MCF 10A (cell line): ENCODE measurements at regions not wholly inside any gene's neighbourhood (a gene's known extent, or its start where the extent isn't known, plus 50 kb on each side); places are given as distances from the start of the nearest gene placed in this dataset.

Experiments used
- BruUV-seq: library from RNA; stranded (reverse); fragments of 400-500 nt; replicated peaks from 2 replicates; lab custom pipeline; 2021; lab: Mats Ljungman, UMichigan
- CTCF ChIA-PET: fragments of 300-600 bp; sonication (Branson Sonifier 250); formaldehyde crosslinking; extraction: SDS; loops from one replicate; lab custom pipeline; 2021; ENCODE audit warnings: antibody characterized with exemption, inconsistent platforms; lab: Yijun Ruan, JAX
- POLR2A ChIA-PET: fragments of 300-600, 350-650 bp; sonication (Branson Sonifier 250); formaldehyde crosslinking; extraction: SDS; loops from one replicate; lab custom pipeline; 2020; ENCODE audit warnings: antibody characterized with exemption, inconsistent platforms; lab: Yijun Ruan, JAX
- DNase-seq: peaks from one replicate; pipeline ENCODE4 v3.0.0-alpha.2; 2018; ENCODE audit not compliant: unreplicated experiment
- H3K27ac Mint-ChIP-seq: one replicate; pipeline ENCODE4 v1.8.0; 2022; ENCODE audit warnings: mild to moderate bottlenecking, low read depth, mixed read lengths; ENCODE audit not compliant: unreplicated experiment
- H3K27me3 Mint-ChIP-seq: one replicate; pipeline ENCODE4 v1.8.0; 2022; ENCODE audit warnings: mixed read lengths; ENCODE audit not compliant: insufficient read depth, unreplicated experiment
- H3K36me3 Mint-ChIP-seq: one replicate; pipeline ENCODE4 v1.8.0; 2022; ENCODE audit warnings: mild to moderate bottlenecking, moderate library complexity, mixed read lengths; ENCODE audit not compliant: insufficient read depth, unreplicated experiment
- H3K4me1 Mint-ChIP-seq: one replicate; pipeline ENCODE4 v1.8.0; 2022; ENCODE audit warnings: mixed read lengths; ENCODE audit not compliant: insufficient read depth, unreplicated experiment
- H3K4me3 Mint-ChIP-seq: one replicate; pipeline ENCODE4 v1.8.0; 2022; ENCODE audit warnings: mild to moderate bottlenecking, moderate library complexity, mixed read lengths; ENCODE audit not compliant: unreplicated experiment
- H3K9me3 Mint-ChIP-seq: one replicate; pipeline ENCODE4 v1.8.0; 2022; ENCODE audit warnings: mixed read lengths; ENCODE audit not compliant: unreplicated experiment
- CTCF ChIP-seq: fragments of 200-600 bp; IDR thresholded peaks from one replicate; pipeline ENCODE4 v1.8.0; 2022; ENCODE audit warnings: antibody characterized with exemption, mild to moderate bottlenecking; ENCODE audit not compliant: unreplicated experiment
- intact Hi-C: fragments of 100-400 bp; cut with micrococcal nuclease; formaldehyde crosslinking; loops from 2 replicates; pipeline ENCODE4 v1.14.1; 2022

- no peak for DNase-seq
- Mint-ChIP-seq H3K36me3 (no peaks in the 10 kb centered on the region), H3K9me3 (no peaks in the 10 kb centered on the region), H3K27me3 (no peaks in the 10 kb centered on the region), H3K4me3 (no peak overlapping the region), H3K27ac (no peak overlapping the region), H3K4me1 (peaks cover 6% of the 10 kb centered on the region)
- intact Hi-C loops, result no loop called here
- no TSS peak for BruUV-seq
- POLR2A ChIA-PET, result no interaction called here
- no peak for TF ChIP-seq CTCF
- CTCF ChIA-PET, result no interaction called here
Observed at GRCh38 chr7:52197221-52197620, 838.2 kb upstream of the POM121L12 start.

GRCh38 chr7:52195664-52196063 lies 839.8 kb upstream of the POM121L12 start:
- BruUV-seq, result no TSS peak
- Mint-ChIP-seq H3K36me3 (no peaks in the 10 kb centered on the region), H3K4me3 (no peak overlapping the region), H3K27me3 (no peaks in the 10 kb centered on the region), H3K4me1 (peaks cover 6% of the 10 kb centered on the region), H3K9me3 (no peaks in the 10 kb centered on the region), H3K27ac (no peak overlapping the region)
- no peak for TF ChIP-seq CTCF
- intact Hi-C loops, result no loop called here
- CTCF ChIA-PET, result no interaction called here
- POLR2A ChIA-PET, result no interaction called here
- no peak for DNase-seq

- Mint-ChIP-seq H3K27me3 (no peaks in the 10 kb centered on the region), H3K4me3 (no peak overlapping the region), H3K9me3 (peaks cover 3% of the 10 kb centered on the region), H3K27ac (no peak overlapping the region), H3K4me1 (no peaks in the 10 kb centered on the region), H3K36me3 (no peaks in the 10 kb centered on the region)
- DNase-seq, result no peak
- CTCF ChIA-PET, result no interaction called here
- TF ChIP-seq CTCF, result no peak
- intact Hi-C loops, result no loop called here
- BruUV-seq, result no TSS peak
- POLR2A ChIA-PET, result no interaction called here
Observed at GRCh38 chr7:52189153-52189778, 846.2 kb upstream of the POM121L12 start.

GRCh38 chr7:52184006-52184703 lies 851.3 kb upstream of the POM121L12 start:
- peak; percentile 48 for DNase-seq

More at GRCh38 chr7:52184006-52184703, 851.3 kb upstream of the POM121L12 start:
- Mint-ChIP-seq H3K9me3 (peaks cover 8% of the 10 kb centered on the region), H3K36me3 (no peaks in the 10 kb centered on the region), H3K4me3 (no peak overlapping the region), H3K27ac (peak overlapping the region; percentile 75), H3K27me3 (no peaks in the 10 kb centered on the region), H3K4me1 (no peaks in the 10 kb centered on the region)
- POLR2A ChIA-PET, result no interaction called here
- intact Hi-C loops, result no loop called here
- no TSS peak for BruUV-seq
- TF ChIP-seq CTCF, result no peak
- CTCF ChIA-PET, result interaction anchor here (0.5 to 0.7 kb wide), 2 partner anchors 27 to 69 kb away, joined by 3 to 4 read pairs; no protein-coding TSS in a partner anchor
